Mucosa of gallbladder (tissue), 1 donor: ENCODE measurements at regions not wholly inside any gene's neighbourhood (a gene's known extent, or its start where the extent isn't known, plus 50 kb on each side); places are given as distances from the start of the nearest gene placed in this dataset.
"Not testable (repeated sequence)": the region's sequence is repeated elsewhere in the genome, so short reads cannot be mapped to it uniquely, and the experiment has no call there.

Experiments
- DNase-seq: peaks from one replicate; pipeline ENCODE4 v3.0.0-alpha.2; 2020; ENCODE audit warnings: low spot score
- donor health status: DM: no; HTN: no; CAD: no.

DNA sequence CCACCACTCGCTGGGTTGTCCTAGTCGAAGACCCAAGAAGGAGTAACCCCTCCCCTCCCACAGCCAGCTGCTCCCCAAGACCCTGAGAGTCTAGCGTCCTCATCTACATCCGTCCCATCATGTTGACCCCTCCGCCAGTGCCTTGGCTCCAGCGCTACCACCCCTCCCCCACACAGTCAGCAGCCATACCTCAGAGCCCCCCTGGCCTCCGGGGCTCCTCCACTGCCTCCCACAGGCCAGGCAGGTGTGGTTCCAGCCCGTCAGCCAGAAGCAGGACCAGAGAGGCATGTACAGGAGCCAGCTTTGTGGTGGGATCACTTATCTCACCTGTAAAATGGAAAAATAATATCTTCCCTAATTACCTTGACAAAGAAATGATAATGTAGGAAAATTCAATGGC is 51.5 kb upstream of the PHF21B start:
- DNase-seq = no peak

- no peak for DNase-seq
Measured at GRCh38 chr22:45064313-45065278, 54.8 kb upstream of the PHF21B start.

- no peak for DNase-seq
Measured at GRCh38 chr22:45065726-45066125, 55.9 kb upstream of the PHF21B start.

GRCh38 chr22:45067731-45068130 is 57.9 kb upstream of the PHF21B start:
- DNase-seq = no peak

DNA sequence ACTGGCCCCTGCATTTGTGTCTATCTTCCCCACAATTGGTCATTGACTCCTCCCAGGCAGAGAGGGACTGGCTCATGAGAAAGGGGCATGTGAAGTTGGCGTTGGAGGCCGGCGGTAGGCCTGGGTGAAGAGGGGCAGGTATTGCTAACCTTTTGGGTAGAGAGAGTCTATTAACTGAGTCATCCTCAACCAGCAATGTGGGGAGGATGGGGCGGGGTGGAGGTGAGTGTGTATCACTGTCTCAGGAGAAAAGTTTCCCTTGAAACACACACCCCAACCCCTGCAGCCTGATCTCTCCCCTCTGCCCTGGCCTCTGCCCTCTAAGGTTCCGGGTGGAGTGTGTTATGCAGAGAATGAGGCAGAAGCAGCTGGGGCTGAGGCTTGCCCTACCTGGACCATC is 60.1 kb upstream of the PHF21B start:
- DNase-seq = no peak

DNA sequence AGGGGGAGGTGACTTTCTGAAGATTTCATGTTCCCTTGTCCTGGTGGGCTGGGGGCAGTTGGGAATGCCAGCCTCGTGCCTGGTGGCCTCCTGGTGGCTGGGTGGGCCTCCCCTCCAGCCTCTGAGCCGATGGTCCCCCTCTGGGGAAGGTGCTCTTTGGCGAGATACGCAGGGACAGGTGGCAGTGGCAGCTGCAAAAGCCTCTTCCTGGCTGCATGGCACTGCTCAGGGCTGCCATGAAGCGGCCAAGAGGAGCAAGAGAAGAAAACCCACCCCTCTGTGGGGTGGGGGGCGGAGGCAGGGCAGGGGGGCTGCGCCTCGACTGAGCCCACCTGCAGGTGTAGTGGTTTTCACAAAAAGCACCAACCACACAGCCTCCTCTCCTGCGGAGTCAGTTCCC is 61.8 kb upstream of the PHF21B start:
- no peak for DNase-seq

- DNase-seq = no peak
Measured at GRCh38 chr22:45072322-45072903, 62.6 kb upstream of the PHF21B start.

DNA sequence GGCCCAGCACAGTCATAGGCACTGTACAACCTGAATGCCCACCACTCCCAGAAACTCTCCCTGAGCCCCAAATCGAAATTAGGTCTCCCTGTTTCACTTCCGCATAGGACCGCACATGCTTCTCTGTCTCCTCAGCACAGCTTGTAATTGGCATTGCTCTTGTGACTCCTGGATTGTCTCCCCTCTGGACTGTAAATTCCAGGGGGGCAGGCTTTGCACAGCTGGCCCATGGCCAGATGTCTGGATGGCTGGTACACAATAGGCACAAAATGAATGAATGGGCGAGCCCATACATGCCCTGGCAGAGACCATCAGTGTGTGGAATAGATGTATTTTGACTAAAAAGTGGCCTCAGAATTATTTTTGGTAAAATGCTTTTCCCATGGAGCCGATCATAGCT is 63.3 kb upstream of the PHF21B start:
- no peak for DNase-seq

- DNase-seq = no peak
Measured at GRCh38 chr22:45077286-45077685, 67.5 kb upstream of the PHF21B start.

GRCh38 chr22:45077826-45078334 is 68.1 kb upstream of the PHF21B start:
- no peak for DNase-seq

DNA sequence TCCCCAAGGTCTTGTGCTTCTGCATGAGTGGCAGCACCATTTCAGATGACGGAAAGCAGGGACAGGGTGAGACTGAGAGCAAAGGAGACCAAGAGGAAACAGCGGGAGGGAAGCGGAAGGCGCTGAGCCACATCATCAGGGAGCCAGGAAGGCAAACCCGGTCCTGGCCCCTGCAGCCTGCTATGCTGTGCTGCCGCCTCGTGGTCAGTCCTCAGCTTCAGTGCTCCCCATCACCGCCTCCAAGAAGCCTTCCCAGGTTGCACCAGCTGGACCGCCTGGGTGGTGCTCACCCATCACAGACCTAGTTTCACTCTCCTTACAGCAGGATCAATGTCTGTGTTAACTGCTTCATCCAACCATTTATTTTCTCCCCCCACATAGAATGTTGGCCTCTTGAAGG is 73.0 kb upstream of the PHF21B start:
- DNase-seq = no peak

DNA sequence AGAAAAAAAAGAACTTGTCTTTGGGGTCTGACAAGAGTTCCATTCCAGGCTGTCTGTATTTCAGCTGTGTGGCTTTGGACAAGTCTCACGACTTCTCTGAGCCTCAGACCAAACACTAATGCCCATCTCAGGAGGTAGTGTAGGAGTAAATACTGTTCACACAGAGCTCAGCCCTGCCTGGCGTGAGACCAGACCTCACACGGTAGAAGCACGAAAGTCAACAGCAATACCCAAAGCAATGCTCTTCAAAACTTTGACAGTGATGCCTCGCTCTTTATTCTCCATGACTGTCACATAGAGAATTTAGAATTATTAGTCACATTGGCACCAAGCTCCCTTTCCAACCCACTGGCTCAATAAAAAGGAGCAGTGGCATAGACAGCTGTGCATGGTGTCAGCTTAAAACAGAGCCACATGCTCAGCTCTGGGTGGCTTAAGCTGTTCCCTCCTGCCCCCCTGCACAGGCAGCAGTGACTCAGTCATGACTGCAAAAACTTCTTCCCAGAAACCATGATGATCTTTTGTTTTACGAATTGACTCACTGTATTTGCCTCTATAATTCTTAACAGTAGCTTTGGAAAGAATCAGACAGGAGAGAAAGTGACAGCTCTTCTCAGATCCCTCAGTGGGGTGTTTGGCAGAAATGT is 74.0 kb upstream of the PHF21B start:
- DNase-seq = no peak

DNA sequence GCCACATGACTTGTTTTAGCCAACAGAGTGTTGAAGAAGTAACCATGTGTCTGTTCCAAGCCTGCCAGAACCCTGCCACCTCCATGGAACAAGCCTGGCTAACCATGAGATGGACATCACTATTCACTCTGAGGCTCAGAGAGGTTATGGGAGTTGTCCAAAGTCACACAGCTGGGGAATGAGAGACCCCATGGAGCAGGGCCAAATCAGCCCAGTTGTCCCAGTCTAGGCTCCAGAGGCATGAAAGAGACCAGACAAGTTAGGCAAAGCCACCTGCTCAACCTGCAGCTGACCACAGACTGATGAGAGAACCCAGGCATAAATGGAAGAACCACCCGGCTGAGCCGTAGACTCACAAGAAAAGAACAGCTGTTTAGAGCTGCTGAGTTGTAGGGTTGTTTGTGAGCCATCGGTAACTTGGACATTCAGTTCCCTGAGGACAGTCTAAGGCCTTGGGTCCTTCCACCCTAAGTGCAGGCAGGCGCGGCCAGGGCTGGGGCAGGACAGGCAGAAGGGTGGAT is 74.7 kb upstream of the PHF21B start:
- no peak for DNase-seq

- no peak for DNase-seq
Measured at GRCh38 chr22:45087802-45088201, 75.9 kb upstream of the NUP50 start.

DNA sequence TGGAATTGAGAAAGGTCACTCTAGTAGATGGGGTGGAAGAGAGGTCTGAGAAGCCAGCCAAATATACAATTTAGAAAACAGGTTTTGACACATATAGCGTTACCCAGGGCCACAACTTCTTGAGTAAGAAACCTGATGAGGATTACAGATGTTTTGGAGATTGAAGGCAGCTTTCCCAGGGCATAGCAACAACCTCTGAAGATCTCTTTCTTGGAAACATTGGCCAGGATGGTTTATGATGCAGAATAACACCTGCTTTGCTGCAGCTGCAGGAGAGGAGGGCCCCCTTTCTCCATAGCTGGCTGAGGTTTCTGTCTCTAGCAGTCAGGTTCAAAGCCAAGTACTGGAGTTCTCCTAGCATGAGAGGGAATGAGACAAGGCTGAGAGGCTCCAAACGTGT is 75.1 kb upstream of the NUP50 start:
- DNase-seq = no peak

DNA sequence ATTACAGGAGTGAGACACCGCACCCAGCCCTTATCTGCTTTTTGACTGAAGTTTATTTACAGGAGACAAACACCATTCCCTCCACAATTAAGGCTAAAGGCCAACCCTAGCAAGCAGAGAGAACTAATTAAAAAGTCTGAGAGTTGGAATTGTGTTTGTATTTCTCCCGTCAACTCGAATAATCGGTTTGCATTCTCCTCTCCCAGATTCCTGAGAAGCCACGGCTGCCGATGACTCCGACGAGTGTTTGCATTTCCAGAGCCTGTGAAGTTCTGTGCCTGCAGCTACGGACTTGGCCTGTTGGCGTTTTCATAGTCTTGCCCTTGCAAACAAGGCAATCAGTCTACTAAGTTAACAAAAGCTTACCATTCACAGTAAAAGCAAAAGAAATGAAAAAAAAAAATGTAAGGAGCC is 73.2 kb upstream of the NUP50 start:
- DNase-seq = no peak

- DNase-seq = no peak
Measured at GRCh38 chr22:45091254-45091854, 72.4 kb upstream of the NUP50 start.

DNA sequence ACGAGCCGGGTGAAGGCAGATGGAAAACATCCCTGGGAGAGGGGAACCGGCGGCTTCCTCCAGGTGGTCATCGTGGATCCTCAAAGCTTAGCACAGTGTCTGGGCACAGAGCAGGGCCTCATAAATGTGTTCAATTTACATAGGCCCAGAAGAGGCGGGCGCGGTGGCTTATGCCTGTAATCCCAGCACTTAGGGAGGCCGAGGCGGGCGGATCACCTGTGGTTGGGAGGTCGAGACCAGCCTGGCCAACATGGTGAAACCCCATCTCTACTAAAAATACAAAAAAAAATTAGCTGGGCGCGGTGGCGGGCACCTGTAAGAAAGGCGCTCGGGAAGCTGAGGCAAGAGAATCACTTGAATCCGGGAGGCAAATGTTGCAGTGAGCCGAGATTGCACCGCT is 71.8 kb upstream of the NUP50 start:
- not testable (repeated sequence) for DNase-seq

DNA sequence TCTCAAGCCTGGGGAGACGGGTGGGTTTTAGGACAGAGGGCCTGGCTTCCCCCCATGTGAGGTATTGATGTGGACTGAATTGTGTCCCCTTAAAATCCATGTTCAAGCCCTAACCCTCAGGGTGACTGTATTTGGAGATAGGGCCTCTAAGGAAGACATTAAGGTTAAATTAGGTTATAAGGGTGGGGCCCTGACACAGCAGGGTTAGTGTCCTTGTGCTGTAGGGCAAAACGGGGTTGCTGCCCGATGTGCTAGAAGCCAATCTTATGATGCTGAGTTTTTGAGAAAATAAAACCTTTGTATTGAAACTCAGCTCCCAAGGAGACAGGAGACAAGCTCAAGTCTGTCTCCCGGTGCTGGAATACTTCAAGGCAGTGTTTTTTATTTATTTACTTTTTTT is 71.1 kb upstream of the NUP50 start:
- no peak for DNase-seq

DNA sequence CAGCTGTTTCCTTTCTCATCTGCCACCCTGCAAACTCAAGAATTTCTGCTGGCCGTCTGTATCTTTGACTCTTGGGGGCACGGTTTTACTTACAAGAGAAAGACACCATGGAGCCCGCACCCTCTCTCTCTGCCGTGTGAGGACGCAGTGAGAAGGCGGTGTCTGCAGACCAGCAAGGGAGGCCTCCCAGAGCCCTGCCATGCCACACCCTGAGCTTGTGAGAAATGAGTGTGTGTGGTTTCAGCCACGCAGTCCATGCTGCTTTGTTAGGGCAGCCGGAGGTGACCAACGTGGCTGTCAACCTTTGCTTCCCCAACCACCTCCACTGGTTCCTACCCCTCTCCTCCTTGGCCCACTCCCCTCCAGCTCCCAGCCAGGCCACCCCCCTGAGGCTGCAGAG is 70.1 kb upstream of the NUP50 start:
- DNase-seq = no peak

GRCh38 chr22:45094081-45094720 is 69.5 kb upstream of the NUP50 start:
- no peak for DNase-seq

DNA sequence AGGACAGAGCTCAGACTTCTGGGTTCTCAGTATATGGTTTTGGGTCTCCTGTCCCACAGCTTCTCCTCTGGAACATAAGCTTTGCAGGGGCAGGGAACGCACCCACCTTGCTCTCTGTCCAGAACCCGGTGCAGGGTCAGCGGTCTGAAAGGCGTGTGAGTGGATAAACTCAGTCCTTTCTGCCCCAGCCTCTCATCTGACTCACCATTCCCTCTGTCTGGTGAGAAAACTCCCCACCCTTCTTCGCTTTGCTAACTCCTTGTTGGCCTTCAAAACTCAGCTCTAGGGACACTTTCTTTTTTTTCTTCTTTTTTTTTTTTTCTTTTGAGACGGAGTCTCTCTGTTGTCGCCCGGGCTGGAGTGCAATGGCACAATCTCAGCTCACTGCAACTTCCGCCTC is 68.9 kb upstream of the NUP50 start:
- no peak for DNase-seq
